HG03442 (cell line): ENCODE measurements at regions not wholly inside any gene's neighbourhood (a gene's known extent, or its start where the extent isn't known, plus 50 kb on each side); places are given as distances from the start of the nearest gene placed in this dataset.

Experiments
- ATAC-seq: cut with Tn5 transposase; IDR thresholded peaks from one replicate; pipeline ENCODE4 v1.9.1; 2021; ENCODE audit warnings: mild to moderate bottlenecking, moderate library complexity; ENCODE audit not compliant: unreplicated experiment

- no peak for ATAC-seq
Measured at GRCh38 chr2:118791483-118791882, 56.0 kb downstream of the EN1 start.

GRCh38 chr2:118786746-118787145, 60.7 kb downstream of the EN1 start:
- no peak for ATAC-seq

- ATAC-seq, result no peak
Measured at GRCh38 chr2:118784860-118785259, 62.6 kb downstream of the EN1 start.

- no peak for ATAC-seq
Measured at GRCh38 chr2:118779362-118779761, 68.1 kb downstream of the EN1 start.

GRCh38 chr2:118774458-118775133, 72.9 kb downstream of the EN1 start:
- no peak for ATAC-seq

- ATAC-seq, result no peak
Measured at GRCh38 chr2:118773826-118774225, 73.6 kb downstream of the EN1 start.

GRCh38 chr2:118772487-118773200, 74.8 kb downstream of the EN1 start:
- ATAC-seq, result no peak

- ATAC-seq, result no peak
Measured at GRCh38 chr2:118769707-118770400, 77.6 kb downstream of the EN1 start.

GRCh38 chr2:118766871-118767270, 80.6 kb downstream of the EN1 start:
- ATAC-seq, result no peak

GRCh38 chr2:118764855-118765254, 82.6 kb downstream of the EN1 start:
- no peak for ATAC-seq

- ATAC-seq, result no peak
Measured at GRCh38 chr2:118763797-118764196, 83.7 kb downstream of the EN1 start.

- no peak for ATAC-seq
Measured at GRCh38 chr2:118762290-118762689, 85.2 kb downstream of the EN1 start.

GRCh38 chr2:118761771-118762170, 85.7 kb downstream of the EN1 start:
- no peak for ATAC-seq

GRCh38 chr2:118755901-118756300, 91.5 kb downstream of the EN1 start:
- ATAC-seq, result no peak

- ATAC-seq, result no peak
Measured at GRCh38 chr2:118755384-118755783, 92.1 kb downstream of the EN1 start.

GRCh38 chr2:118752762-118753429, 94.6 kb downstream of the EN1 start:
- no peak for ATAC-seq

GRCh38 chr2:118750959-118751565, 96.4 kb downstream of the EN1 start:
- no peak for ATAC-seq

GRCh38 chr2:118748245-118748885, 99.1 kb downstream of the EN1 start:
- ATAC-seq, result no peak

GRCh38 chr2:118747637-118748036, 99.8 kb downstream of the EN1 start:
- no peak for ATAC-seq

GRCh38 chr2:118747066-118747465, 100.4 kb downstream of the EN1 start:
- no peak for ATAC-seq
